MCF 10A (cell line): ENCODE measurements at regions not wholly inside any gene's neighbourhood (a gene's known extent, or its start where the extent isn't known, plus 50 kb on each side); places are given as distances from the start of the nearest gene placed in this dataset.

Experiments used
- BruUV-seq: library from RNA; stranded (reverse); fragments of 400-500 nt; replicated peaks from 2 replicates; lab custom pipeline; 2021; lab: Mats Ljungman, UMichigan
- CTCF ChIA-PET: fragments of 300-600 bp; sonication (Branson Sonifier 250); formaldehyde crosslinking; extraction: SDS; loops from one replicate; lab custom pipeline; 2021; ENCODE audit warnings: antibody characterized with exemption, inconsistent platforms; lab: Yijun Ruan, JAX
- POLR2A ChIA-PET: fragments of 300-600, 350-650 bp; sonication (Branson Sonifier 250); formaldehyde crosslinking; extraction: SDS; loops from one replicate; lab custom pipeline; 2020; ENCODE audit warnings: antibody characterized with exemption, inconsistent platforms; lab: Yijun Ruan, JAX
- DNase-seq: peaks from one replicate; pipeline ENCODE4 v3.0.0-alpha.2; 2018; ENCODE audit not compliant: unreplicated experiment
- H3K27ac Mint-ChIP-seq: one replicate; pipeline ENCODE4 v1.8.0; 2022; ENCODE audit warnings: mild to moderate bottlenecking, low read depth, mixed read lengths; ENCODE audit not compliant: unreplicated experiment
- H3K27me3 Mint-ChIP-seq: one replicate; pipeline ENCODE4 v1.8.0; 2022; ENCODE audit warnings: mixed read lengths; ENCODE audit not compliant: insufficient read depth, unreplicated experiment
- H3K36me3 Mint-ChIP-seq: one replicate; pipeline ENCODE4 v1.8.0; 2022; ENCODE audit warnings: mild to moderate bottlenecking, moderate library complexity, mixed read lengths; ENCODE audit not compliant: insufficient read depth, unreplicated experiment
- H3K4me1 Mint-ChIP-seq: one replicate; pipeline ENCODE4 v1.8.0; 2022; ENCODE audit warnings: mixed read lengths; ENCODE audit not compliant: insufficient read depth, unreplicated experiment
- H3K4me3 Mint-ChIP-seq: one replicate; pipeline ENCODE4 v1.8.0; 2022; ENCODE audit warnings: mild to moderate bottlenecking, moderate library complexity, mixed read lengths; ENCODE audit not compliant: unreplicated experiment
- H3K9me3 Mint-ChIP-seq: one replicate; pipeline ENCODE4 v1.8.0; 2022; ENCODE audit warnings: mixed read lengths; ENCODE audit not compliant: unreplicated experiment
- CTCF ChIP-seq: fragments of 200-600 bp; IDR thresholded peaks from one replicate; pipeline ENCODE4 v1.8.0; 2022; ENCODE audit warnings: antibody characterized with exemption, mild to moderate bottlenecking; ENCODE audit not compliant: unreplicated experiment
- intact Hi-C: fragments of 100-400 bp; cut with micrococcal nuclease; formaldehyde crosslinking; loops from 2 replicates; pipeline ENCODE4 v1.14.1; 2022

DNA sequence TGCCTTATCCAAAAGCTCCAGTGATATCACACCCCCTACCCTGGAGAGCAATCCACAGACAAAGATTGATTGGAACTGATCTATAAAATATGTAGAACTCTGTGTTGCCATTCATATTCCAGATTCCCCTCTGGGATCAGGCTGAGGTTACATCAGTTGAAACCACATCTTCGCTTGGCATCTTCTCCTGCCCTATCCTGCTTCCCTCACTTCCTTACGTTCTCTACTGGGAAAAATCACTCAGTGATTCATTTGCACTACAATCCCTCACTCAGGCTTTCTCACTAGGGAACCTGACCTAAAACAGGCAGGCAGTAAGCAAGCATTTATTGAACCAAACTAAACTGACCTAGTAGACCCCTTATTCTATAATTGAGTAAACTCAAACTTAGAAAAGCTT, 111.7 kb downstream of the ESM1 start:
- Mint-ChIP-seq H3K27ac (peak overlapping the region; percentile 83), H3K4me1 (peaks cover 28% of the 10 kb centered on the region), H3K27me3 (no peaks in the 10 kb centered on the region), H3K4me3 (peak overlapping the region; percentile 61), H3K9me3 (no peaks in the 10 kb centered on the region), H3K36me3 (no peaks in the 10 kb centered on the region)
- POLR2A ChIA-PET = interaction anchor here (0.7 to 1.4 kb wide), 5 partner anchors 11 to 285 kb away, joined by 3 to 6 read pairs (median 3); no protein-coding TSS in a partner anchor
- BruUV-seq = no TSS peak
- no peak for TF ChIP-seq CTCF
- peak; percentile 43 for DNase-seq
- CTCF ChIA-PET = interaction anchor here (0.6 to 4.7 kb wide), 15 partner anchors 8 to 444 kb away, joined by 3 to 33 read pairs (median 3); partner anchors contain the start of gene SNX18
- intact Hi-C loops = no loop called here

DNA sequence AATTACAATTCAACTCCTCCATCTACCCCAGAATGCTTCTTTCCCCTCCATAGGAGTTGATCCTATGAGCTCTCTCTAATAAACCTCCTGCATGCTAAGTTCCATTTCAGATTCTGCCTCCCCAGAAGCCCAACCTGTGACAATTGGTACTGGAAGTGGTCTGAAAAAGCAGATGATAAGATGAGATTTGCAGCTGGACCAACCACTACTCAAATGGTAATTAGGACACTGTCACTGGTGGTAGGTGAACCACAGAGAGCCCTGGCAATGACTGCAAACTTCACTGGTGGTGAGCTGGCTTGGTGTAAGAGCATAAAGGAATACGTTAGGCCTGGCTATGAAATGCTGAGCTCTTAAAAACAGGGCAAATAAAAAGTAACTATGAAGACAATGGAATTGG, 112.6 kb downstream of the ESM1 start:
- H3K4me3 Mint-ChIP-seq = no peak overlapping the region
- no peaks in the 10 kb centered on the region for H3K27me3 Mint-ChIP-seq
- CTCF ChIA-PET = interaction anchor here (0.5 to 4.7 kb wide), 11 partner anchors 9 to 1919 kb away, joined by 3 to 33 read pairs (median 6); partner anchors contain the start of gene SNX18
- no TSS peak for BruUV-seq
- DNase-seq = no peak
- no peak for TF ChIP-seq CTCF
- H3K9me3 Mint-ChIP-seq = no peaks in the 10 kb centered on the region
- POLR2A ChIA-PET = interaction anchor here (0.6 to 1.3 kb wide), 2 partner anchors 18 to 728 kb away, joined by 3 to 4 read pairs; no protein-coding TSS in a partner anchor
- peaks cover 28% of the 10 kb centered on the region for H3K4me1 Mint-ChIP-seq
- H3K36me3 Mint-ChIP-seq = no peaks in the 10 kb centered on the region
- H3K27ac Mint-ChIP-seq = no peak overlapping the region
- intact Hi-C loops = no loop called here

DNA sequence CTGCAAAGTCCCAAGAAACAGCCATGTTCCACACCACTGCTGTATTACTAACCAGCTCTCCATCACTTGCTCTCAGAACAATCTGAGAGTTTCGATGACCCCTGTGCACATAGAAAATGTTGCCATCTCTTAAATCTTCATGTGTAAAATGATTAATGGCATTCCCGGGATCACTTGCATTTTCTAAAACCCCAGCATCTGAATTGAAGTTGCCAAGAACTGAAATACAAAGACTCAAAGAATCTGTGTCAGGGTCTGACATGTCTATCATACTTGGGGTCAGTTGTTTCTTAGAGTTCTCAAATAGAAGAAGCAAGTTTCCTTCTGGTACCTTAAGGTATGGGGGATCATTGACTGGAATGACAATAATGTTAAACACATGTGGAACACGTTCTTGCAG, 115.1 kb downstream of the ESM1 start:
- Mint-ChIP-seq H3K36me3 (no peaks in the 10 kb centered on the region), H3K4me1 (peaks cover 24% of the 10 kb centered on the region), H3K27me3 (no peaks in the 10 kb centered on the region), H3K27ac (no peak overlapping the region), H3K9me3 (no peaks in the 10 kb centered on the region), H3K4me3 (no peak overlapping the region)
- TF ChIP-seq CTCF = no peak
- CTCF ChIA-PET = interaction anchor here (4.7 kb wide), 1 partner anchor 353 kb away, joined by 31 read pairs; the partner anchor contains the start of gene SNX18
- intact Hi-C loops = no loop called here
- DNase-seq = no peak
- POLR2A ChIA-PET = interaction anchor here (0.7 to 1.4 kb wide), 2 partner anchors 25 to 415 kb away, joined by 3 read pairs; partner anchors contain the start of gene HSPB3
- BruUV-seq = no TSS peak

DNA sequence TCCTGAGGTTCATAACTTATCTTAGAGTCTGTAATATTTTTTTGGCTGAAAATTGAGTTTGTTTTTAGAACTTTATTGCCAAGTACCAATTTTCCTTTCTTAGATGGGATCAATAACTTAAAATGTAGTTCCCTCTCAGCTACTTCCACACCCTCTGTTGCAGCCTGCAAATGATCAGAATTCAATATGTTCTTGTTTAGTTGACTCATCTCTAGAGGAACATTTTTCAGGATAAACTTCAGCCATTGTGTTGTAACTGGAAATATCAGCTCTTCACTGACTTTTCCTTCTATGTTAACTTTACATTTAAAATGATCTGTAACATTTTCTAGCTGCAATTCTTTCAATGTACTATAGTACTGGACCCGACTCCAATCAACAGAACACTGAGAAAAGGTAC, 115.7 kb downstream of the ESM1 start:
- CTCF ChIA-PET = interaction anchor here (0.6 to 0.7 kb wide), 2 partner anchors 26 to 29 kb away, joined by 3 read pairs; no protein-coding TSS in a partner anchor
- H3K4me1 Mint-ChIP-seq = peaks cover 19% of the 10 kb centered on the region
- H3K27ac Mint-ChIP-seq = no peak overlapping the region
- no peak overlapping the region for H3K4me3 Mint-ChIP-seq
- intact Hi-C loops = no loop called here
- no peak for DNase-seq
- POLR2A ChIA-PET = interaction anchor here (0.7 kb wide), 2 partner anchors 17 to 414 kb away, joined by 3 read pairs; partner anchors contain the start of gene HSPB3
- no peaks in the 10 kb centered on the region for H3K27me3 Mint-ChIP-seq
- TF ChIP-seq CTCF = no peak
- H3K9me3 Mint-ChIP-seq = no peaks in the 10 kb centered on the region
- no peaks in the 10 kb centered on the region for H3K36me3 Mint-ChIP-seq
- no TSS peak for BruUV-seq
